GM12878 (cell line): ENCODE measurements at regions not wholly inside any gene's neighbourhood (a gene's known extent, or its start where the extent isn't known, plus 50 kb on each side); places are given as distances from the start of the nearest gene placed in this dataset.

Source experiments
- IRF4 ChIP-seq: IDR thresholded peaks from 2 replicates; pipeline ENCODE4 v1.6.1; 2011; ENCODE audit warnings: low read depth, low read length
- MXI1 ChIP-seq: fragments of 150-350 bp; IDR thresholded peaks from 2 replicates; pipeline ENCODE4 v1.6.1; 2011; ENCODE audit warnings: low read depth, mild to moderate bottlenecking, inconsistent platforms, low read length, improper control_type of control experiment
- SIN3A ChIP-seq: IDR thresholded peaks from 2 replicates; pipeline ENCODE4 v1.6.1; 2012; ENCODE audit warnings: low read depth, low read length, improper control_type of control experiment
- SREBF2 ChIP-seq: IDR thresholded peaks from 2 replicates; pipeline ENCODE4 v1.6.1; 2012; ENCODE audit warnings: mild to moderate bottlenecking, low read length
- SUZ12 ChIP-seq: fragments of 200-600 bp; sonication (generic); IDR thresholded peaks from one replicate; pipeline ENCODE4 v1.6.1; 2018; ENCODE audit warnings: antibody characterized with exemption, mild to moderate bottlenecking; ENCODE audit not compliant: unreplicated experiment
- ZNF274 ChIP-seq: IDR thresholded peaks from one replicate; pipeline ENCODE4 v1.8.0; 2011; ENCODE audit not compliant: insufficient read length, insufficient read depth
- TF ChIP-seq, protein P1 (sequence below), 3 experiments: IDR thresholded peaks in 2 of 3; conservative IDR thresholded peaks in 1 of 3; 2 replicates each; pipeline ENCODE4 v1.5.1; 2011; ENCODE audit warnings: low read depth in 3 of 3, low read length in 3 of 3, mild to moderate bottlenecking in 3 of 3, control low read depth in 2 of 3, moderate library complexity in 2 of 3, inconsistent platforms in 1 of 3, mixed read lengths in 1 of 3; ENCODE audit not compliant: control insufficient read depth in 2 of 3, insufficient read depth in 1 of 3; ENCODE audit errors: extremely low read depth in 1 of 3
- TF ChIP-seq, protein P2 (sequence below): IDR thresholded peaks from 2 replicates; pipeline ENCODE4 v1.6.1; 2012; ENCODE audit warnings: low read depth, low read length, improper control_type of control experiment

DNA sequence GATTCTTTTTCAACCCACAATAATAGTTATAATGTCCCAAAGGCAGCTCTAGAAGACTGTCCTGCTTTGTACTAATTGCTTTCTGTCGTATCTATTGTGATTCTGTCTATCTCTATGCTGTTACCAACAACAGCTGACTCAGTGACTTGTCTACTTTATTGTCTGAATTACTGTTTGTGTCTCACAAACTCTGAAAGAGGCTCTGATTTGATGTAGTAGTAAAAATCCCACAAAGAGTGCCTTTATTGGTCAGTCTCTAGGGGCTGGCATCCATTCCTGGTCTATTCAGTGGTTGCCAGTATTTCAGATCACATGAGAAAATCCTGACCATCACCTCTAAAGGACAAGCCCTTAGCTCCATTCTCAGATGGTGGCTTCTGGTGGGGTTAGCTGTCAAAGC, 254.2 kb downstream of the NSUN3 start:
- TF ChIP-seq ZNF274 = no peak
- no peak for TF ChIP-seq MXI1
- TF ChIP-seq, protein P1, sequence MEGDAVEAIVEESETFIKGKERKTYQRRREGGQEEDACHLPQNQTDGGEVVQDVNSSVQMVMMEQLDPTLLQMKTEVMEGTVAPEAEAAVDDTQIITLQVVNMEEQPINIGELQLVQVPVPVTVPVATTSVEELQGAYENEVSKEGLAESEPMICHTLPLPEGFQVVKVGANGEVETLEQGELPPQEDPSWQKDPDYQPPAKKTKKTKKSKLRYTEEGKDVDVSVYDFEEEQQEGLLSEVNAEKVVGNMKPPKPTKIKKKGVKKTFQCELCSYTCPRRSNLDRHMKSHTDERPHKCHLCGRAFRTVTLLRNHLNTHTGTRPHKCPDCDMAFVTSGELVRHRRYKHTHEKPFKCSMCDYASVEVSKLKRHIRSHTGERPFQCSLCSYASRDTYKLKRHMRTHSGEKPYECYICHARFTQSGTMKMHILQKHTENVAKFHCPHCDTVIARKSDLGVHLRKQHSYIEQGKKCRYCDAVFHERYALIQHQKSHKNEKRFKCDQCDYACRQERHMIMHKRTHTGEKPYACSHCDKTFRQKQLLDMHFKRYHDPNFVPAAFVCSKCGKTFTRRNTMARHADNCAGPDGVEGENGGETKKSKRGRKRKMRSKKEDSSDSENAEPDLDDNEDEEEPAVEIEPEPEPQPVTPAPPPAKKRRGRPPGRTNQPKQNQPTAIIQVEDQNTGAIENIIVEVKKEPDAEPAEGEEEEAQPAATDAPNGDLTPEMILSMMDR (IDR thresholded peaks at IDR 0.05 in 2 of 3, conservative IDR thresholded peaks at IDR 0.05 in 1 of 3; ENCODE audit: control insufficient read depth in 2 of 3, extremely low read depth in 1 of 3, insufficient read depth in 1 of 3, low read depth in 3 of 3, low read length in 3 of 3) = no peak
- TF ChIP-seq, protein P2, sequence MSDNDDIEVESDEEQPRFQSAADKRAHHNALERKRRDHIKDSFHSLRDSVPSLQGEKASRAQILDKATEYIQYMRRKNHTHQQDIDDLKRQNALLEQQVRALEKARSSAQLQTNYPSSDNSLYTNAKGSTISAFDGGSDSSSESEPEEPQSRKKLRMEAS = no peak
- TF ChIP-seq SUZ12 = no peak
- no peak for TF ChIP-seq IRF4
- TF ChIP-seq SREBF2 = no peak
- no peak for TF ChIP-seq SIN3A
